SJSA1 (cell line): ENCODE measurements at regions not wholly inside any gene's neighbourhood (a gene's known extent, or its start where the extent isn't known, plus 50 kb on each side); places are given as distances from the start of the nearest gene placed in this dataset.

Source experiments
- DNase-seq, 2 experiments: peaks; one replicate each; pipeline ENCODE4 v3.0.0-alpha.2; 2015 to 2020; ENCODE audit warnings: low spot score in 2 of 2, low read depth in 1 of 2
- H3K27ac ChIP-seq: fragments of 250-450 bp; sonication (Bioruptor Pico); 2 replicates; pipeline ENCODE4 v1.5.1; 2020; ENCODE audit warnings: mild to moderate bottlenecking, moderate library complexity
- H3K27me3 ChIP-seq: fragments of 250-450 bp; sonication (Bioruptor Pico); replicated peaks from 2 replicates; pipeline ENCODE4 v1.5.1; 2020; ENCODE audit warnings: mild to moderate bottlenecking, moderate library complexity
- H3K36me3 ChIP-seq: fragments of 250-450 bp; sonication (Bioruptor Pico); 2 replicates; pipeline ENCODE4 v1.5.1; 2020; ENCODE audit warnings: mild to moderate bottlenecking
- H3K4me1 ChIP-seq: fragments of 250-450 bp; sonication (Bioruptor Pico); replicated peaks from 2 replicates; pipeline ENCODE4 v1.6.1; 2021; ENCODE audit warnings: mild to moderate bottlenecking
- H3K4me3 ChIP-seq: fragments of 250-450 bp; sonication (Bioruptor Pico); 2 replicates; pipeline ENCODE4 v1.5.1; 2020; ENCODE audit warnings: mild to moderate bottlenecking
- H3K9me3 ChIP-seq: fragments of 250-450 bp; sonication (Bioruptor Pico); replicated peaks from 2 replicates; pipeline ENCODE4 v1.5.1; 2020; ENCODE audit warnings: mild to moderate bottlenecking

- H3K4me1 ChIP-seq = no peaks in the 10 kb centered on the region
Observed at GRCh38 chr2:171237751-171238505, 77.2 kb upstream of the TLK1 start.

DNA sequence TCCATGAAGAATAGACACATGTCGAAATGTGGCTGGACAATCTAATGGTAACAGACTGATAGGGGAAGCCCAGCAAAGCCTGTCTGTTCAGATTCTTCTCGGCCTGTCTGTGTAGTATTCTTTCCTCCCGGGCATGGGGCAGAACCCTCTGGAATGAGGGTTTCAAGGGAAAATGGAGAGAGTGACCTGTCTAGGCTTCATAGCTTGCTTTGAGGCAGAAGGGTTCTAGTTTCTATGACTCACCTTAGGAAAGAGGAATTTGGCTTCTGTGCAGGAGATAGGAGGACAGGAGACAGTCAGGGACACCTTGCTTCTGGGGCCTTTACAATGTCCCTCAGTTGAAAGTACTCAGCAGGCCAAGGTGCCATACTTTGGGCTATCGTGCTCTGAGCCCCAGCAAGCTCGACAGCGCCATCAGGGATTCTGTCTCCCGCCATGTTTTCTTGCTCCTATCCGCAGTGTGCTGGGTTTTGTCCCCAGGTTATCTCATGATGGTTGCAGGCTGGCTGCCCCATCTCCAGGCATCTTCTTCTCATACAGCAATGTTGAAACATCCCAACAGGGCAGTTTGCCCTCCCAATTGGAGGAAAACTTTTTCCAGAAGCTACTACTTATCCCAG is 74.7 kb upstream of the TLK1 start:
- Histone ChIP-seq H3K27me3 (no peaks in the 10 kb centered on the region), H3K9me3 (no peaks in the 10 kb centered on the region), H3K36me3 (no peaks in the 10 kb centered on the region), H3K27ac (no peak overlapping the region), H3K4me3 (no peak overlapping the region), H3K4me1 (no peaks in the 10 kb centered on the region)
- DNase-seq = no peak

More at GRCh38 chr2:171237751-171238505, 77.2 kb upstream of the TLK1 start:
- H3K9me3 ChIP-seq = no peaks in the 10 kb centered on the region
- no peak for DNase-seq
- H3K27me3 ChIP-seq = no peaks in the 10 kb centered on the region
- no peaks in the 10 kb centered on the region for H3K36me3 ChIP-seq
- H3K27ac ChIP-seq = no peak overlapping the region
- H3K4me3 ChIP-seq = no peak overlapping the region

DNA sequence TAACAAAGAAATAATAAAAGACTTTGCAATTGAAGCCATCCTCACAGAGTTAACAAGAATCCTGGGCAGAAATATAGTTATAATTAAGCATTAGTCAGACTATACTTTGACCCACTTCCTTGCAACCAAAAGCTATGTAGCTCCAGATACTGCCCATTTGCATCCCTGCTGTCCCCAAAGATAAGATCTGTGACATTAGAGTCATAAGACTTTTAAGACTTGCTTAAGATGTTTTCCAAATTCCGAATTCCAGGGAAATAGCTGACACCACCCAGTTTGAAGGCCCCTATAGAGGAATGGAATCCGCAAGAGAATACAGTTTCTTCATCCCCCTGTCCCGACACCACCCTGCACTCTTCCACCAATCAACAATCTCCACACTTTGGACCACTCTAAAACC is 69.5 kb upstream of the TLK1 start:
- H3K9me3 ChIP-seq = no peaks in the 10 kb centered on the region

DNA sequence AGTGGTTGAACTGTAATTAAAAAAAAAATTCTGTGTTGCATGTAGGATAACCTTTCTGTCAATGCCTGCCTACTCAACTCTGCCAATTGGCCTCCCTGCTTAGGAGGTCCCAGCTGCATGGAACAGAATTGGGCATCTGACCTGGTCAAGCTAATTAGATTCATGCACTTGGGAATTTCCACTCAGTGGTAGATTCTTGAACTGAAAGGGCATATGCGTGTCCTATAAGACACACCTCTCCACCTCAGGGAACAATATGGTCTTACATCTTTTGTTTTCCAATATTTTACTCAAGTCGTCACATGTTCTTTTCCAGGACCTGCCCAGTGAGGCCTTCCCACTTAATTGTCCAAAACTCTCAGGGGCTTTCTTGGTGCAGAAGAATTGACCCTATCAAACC is 68.1 kb upstream of the TLK1 start:
- H3K4me1 ChIP-seq = peaks cover 35% of the 10 kb centered on the region
- no peak for DNase-seq

More for the DNA sequence above, 69.5 kb upstream of the TLK1 start:
- Histone ChIP-seq H3K4me1 (peaks cover 27% of the 10 kb centered on the region), H3K36me3 (no peaks in the 10 kb centered on the region), H3K27me3 (no peaks in the 10 kb centered on the region), H3K27ac (no peak overlapping the region), H3K4me3 (no peak overlapping the region)
- no peak for DNase-seq

DNA sequence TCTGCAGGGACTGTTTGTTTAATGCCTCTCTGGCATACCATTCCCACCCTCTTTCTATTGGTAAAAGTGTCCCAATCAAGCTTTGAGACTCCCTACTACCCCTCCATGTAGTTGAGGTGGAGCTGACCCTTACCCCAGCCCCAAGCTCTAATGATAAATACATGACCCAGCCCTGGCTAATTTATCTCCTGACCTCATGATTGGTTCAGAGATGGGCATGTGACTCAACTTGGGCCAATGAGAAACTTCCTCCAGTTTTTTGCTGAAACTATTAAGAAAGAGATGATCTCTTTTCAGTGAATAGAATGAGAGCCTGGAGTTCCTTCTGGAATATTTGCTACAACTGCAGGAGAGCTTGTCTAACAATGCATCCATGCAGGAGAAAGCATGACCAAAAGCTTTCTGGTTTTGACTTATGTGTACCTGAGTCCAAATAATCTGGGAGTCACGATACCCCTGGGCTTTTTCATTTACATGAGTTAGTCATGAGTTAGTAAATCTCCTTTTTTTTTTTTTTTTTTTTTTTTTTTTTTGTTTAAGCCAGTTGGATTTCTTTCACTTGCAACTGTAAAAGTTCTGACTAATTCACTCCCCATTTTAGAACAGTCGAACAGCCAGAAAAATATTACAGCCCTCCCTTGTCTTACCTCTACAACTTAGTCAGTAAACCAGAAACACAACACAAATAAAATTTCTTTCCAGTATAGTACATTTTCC is 66.5 kb upstream of the TLK1 start:
- Histone ChIP-seq H3K9me3 (no peaks in the 10 kb centered on the region; the same call in 1 of the 2 replicates), H3K27ac (peak overlapping the region; percentile 25), H3K4me3 (no peak overlapping the region), H3K4me1 (peaks cover 35% of the 10 kb centered on the region), H3K27me3 (no peaks in the 10 kb centered on the region), H3K36me3 (no peaks in the 10 kb centered on the region)
- DNase-seq = peak in 1 of 2 experiments; percentile 42

More for the DNA sequence above, 68.1 kb upstream of the TLK1 start:
- Histone ChIP-seq H3K9me3 (no peaks in the 10 kb centered on the region; the same call in 1 of the 2 replicates), H3K27ac (no peak overlapping the region), H3K4me3 (no peak overlapping the region), H3K27me3 (no peaks in the 10 kb centered on the region), H3K36me3 (no peaks in the 10 kb centered on the region)

GRCh38 chr2:171226461-171226860 is 65.8 kb upstream of the TLK1 start:
- DNase-seq = no peak
- Histone ChIP-seq H3K27me3 (no peaks in the 10 kb centered on the region), H3K9me3 (no peaks in the 10 kb centered on the region; the same call in 1 of the 2 replicates), H3K4me1 (peaks cover 35% of the 10 kb centered on the region), H3K27ac (peak overlapping the region; percentile 25), H3K36me3 (no peaks in the 10 kb centered on the region), H3K4me3 (no peak overlapping the region)

DNA sequence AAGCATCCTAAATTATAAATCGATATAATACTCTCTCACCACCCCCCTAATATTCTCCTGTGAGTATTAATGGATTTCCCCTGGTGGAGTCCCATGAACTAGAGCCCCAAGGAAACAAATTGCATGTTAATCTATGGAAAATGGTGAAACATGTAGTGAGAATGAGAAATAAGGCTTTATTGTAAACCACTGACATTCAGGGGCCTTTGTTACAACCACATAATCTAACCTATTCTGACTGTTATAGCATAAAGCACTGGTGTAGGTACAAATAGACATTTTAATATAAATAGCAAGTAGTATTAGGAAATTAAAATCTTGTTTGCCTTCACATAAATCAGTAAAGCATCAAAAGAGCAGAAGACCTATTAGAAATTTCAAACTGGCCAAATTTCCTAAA is 65.3 kb upstream of the TLK1 start:
- Histone ChIP-seq H3K4me3 (no peak overlapping the region), H3K9me3 (no peaks in the 10 kb centered on the region; the same call in 1 of the 2 replicates), H3K27ac (peak overlapping the region; percentile 25), H3K27me3 (no peaks in the 10 kb centered on the region), H3K36me3 (no peaks in the 10 kb centered on the region), H3K4me1 (peaks cover 35% of the 10 kb centered on the region)
- DNase-seq = no peak

GRCh38 chr2:171225302-171225980 is 64.7 kb upstream of the TLK1 start:
- H3K9me3 ChIP-seq = no peaks in the 10 kb centered on the region; the same call in 1 of the 2 replicates
- H3K4me1 ChIP-seq = peaks cover 35% of the 10 kb centered on the region
- H3K4me3 ChIP-seq = no peak overlapping the region
- H3K27me3 ChIP-seq = no peaks in the 10 kb centered on the region
- peak overlapping the region; percentile 74 for H3K27ac ChIP-seq
- H3K36me3 ChIP-seq = no peaks in the 10 kb centered on the region
- DNase-seq = peak; percentile 70 to 93

- no peaks in the 10 kb centered on the region for H3K9me3 ChIP-seq
- H3K27me3 ChIP-seq = no peaks in the 10 kb centered on the region
- no peaks in the 10 kb centered on the region; the same call in 1 of the 2 replicates for H3K4me1 ChIP-seq
- no peaks in the 10 kb centered on the region for H3K36me3 ChIP-seq
- H3K27ac ChIP-seq = no peak overlapping the region
- no peak for DNase-seq
- H3K4me3 ChIP-seq = no peak overlapping the region
Observed at GRCh38 chr2:171217330-171217729, 56.6 kb upstream of the TLK1 start.

- H3K4me3 ChIP-seq = no peak overlapping the region
- H3K4me1 ChIP-seq = no peaks in the 10 kb centered on the region; the same call in 1 of the 2 replicates
- no peak for DNase-seq
- no peak overlapping the region for H3K27ac ChIP-seq
- no peaks in the 10 kb centered on the region for H3K36me3 ChIP-seq
- no peaks in the 10 kb centered on the region for H3K27me3 ChIP-seq
- H3K9me3 ChIP-seq = no peaks in the 10 kb centered on the region
Observed at GRCh38 chr2:171216631-171217030, 55.9 kb upstream of the TLK1 start.

DNA sequence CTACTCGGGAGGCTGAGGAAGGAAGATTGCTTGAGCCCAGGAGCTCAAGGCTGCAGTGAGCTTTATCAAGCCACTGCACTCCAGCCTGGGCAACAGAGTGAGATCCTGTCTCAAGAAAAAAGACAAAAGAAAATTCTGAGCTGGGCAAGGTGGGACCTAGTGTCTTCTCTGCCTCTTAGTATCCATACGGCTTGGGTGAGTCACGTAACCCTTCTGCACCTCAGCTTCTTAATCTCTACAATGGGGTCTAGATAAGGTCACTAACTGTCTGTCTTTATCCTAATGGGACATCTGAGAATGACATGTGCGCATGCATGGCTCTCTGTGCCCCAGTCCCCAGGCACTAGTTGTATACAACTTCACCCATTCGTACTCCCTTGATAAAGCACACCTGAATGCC is 53.4 kb upstream of the TLK1 start:
- DNase-seq = no peak
- Histone ChIP-seq H3K9me3 (no peaks in the 10 kb centered on the region), H3K27ac (no peak overlapping the region), H3K36me3 (no peaks in the 10 kb centered on the region), H3K27me3 (no peaks in the 10 kb centered on the region), H3K4me3 (no peak overlapping the region), H3K4me1 (peaks cover 18% of the 10 kb centered on the region)

DNA sequence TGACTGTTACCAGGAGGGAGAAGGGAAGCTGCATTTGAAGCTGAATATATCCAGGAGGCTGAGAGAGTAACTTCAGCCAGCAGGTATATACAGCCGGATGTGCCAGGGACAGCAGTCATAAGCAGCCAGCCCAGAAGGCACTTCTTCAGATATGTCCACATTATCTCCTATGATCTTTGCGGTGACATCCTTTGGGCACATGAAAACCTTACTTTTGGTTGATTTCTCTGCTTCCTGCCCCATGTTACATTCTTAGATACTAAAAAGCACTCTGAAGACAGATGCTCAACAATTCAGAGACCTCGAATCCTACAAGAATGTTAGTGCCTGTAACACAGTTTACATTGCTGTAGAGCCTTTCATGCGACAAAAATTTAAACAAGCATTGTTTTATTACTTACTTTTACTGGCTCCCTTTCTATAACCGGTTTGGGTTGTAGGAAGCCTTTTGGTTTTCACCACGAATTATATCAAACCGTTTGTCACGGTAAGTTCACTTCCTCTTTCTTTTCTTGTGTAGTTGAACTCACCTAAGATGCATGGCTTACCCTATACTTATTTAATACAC is 50.3 kb upstream of the TLK1 start:
- H3K27ac ChIP-seq = peak overlapping the region; percentile 52
- H3K27me3 ChIP-seq = no peaks in the 10 kb centered on the region
- peak in 1 of 2 experiments; percentile 66 for DNase-seq

More for the DNA sequence above, 50.3 kb upstream of the TLK1 start:
- H3K9me3 ChIP-seq = no peaks in the 10 kb centered on the region
- no peaks in the 10 kb centered on the region for H3K36me3 ChIP-seq
- no peak overlapping the region for H3K4me3 ChIP-seq
- peaks cover 18% of the 10 kb centered on the region for H3K4me1 ChIP-seq
